ENCODE measurements at regions not wholly inside any gene's neighbourhood (a gene's known extent, or its start where the extent isn't known, plus 50 kb on each side); places are given as distances from the start of the nearest gene placed in this dataset.

DNA sequence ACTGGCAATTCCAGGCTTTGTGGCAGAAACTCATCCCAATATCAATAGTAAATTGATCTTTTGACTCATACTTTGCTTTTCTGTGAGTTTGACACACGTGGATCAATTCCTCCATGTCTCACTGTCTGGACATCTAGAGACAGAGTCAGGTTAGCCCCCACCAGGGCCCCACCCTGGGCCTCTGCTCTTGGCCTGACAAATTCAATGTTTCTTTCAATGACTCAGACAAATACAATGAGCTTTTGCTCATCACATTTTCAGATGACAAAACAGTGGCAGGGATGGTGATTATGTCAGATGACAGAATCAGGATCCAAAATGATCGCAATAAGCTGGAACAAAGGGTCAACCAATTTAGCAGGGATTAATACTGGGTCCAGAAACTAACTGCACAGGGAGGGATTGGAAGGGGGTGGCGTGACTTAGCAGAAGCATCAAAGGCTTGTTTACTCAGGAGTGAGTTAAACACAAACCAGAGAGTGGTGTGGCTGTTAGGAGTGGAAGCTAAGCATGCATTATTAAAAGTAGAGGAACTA is 90.5 kb upstream of the ASIC2 start:
- TF ChIP-seq CTCF (IDR thresholded peaks at IDR 0.05) = no peak
- TF ChIP-seq POLR2A (IDR thresholded peaks at IDR 0.05) = no peak

Data from heart left ventricle (tissue), 13 donors.